ENCODE measurements at regions not wholly inside any gene's neighbourhood (a gene's known extent, or its start where the extent isn't known, plus 50 kb on each side); places are given as distances from the start of the nearest gene placed in this dataset.

DNA sequence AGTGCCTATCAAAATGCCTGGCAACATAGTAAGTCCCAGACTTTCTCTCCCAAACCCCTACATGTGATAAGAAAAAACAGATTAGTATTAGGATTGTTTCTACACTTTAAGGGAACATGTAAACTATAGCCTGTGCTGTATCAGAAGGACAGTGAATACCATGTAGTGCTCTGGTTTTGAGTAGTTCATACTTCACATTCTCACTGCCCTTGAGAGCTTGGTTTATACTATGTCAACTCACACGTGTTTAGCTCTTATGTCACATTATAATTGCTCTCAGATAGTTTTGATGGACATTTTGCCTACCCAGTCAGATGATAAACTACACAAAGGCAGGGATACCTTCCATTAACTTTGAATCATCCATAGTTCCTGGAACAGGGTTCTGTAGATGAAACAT is 58.0 kb upstream of the PGRMC2 start:
- no peak overlapping the region for H3K4me3 Mint-ChIP-seq
- no peaks in the 10 kb centered on the region for H3K27me3 Mint-ChIP-seq (ENCODE audit: low read depth)
- no peaks in the 10 kb centered on the region for H3K9me3 Mint-ChIP-seq
- no peaks in the 10 kb centered on the region for H3K4me1 Mint-ChIP-seq (ENCODE audit: low read depth)
- H3K27ac Mint-ChIP-seq = no peak overlapping the region
- no peaks in the 10 kb centered on the region for H3K36me3 Mint-ChIP-seq (ENCODE audit: low read depth)

DNA sequence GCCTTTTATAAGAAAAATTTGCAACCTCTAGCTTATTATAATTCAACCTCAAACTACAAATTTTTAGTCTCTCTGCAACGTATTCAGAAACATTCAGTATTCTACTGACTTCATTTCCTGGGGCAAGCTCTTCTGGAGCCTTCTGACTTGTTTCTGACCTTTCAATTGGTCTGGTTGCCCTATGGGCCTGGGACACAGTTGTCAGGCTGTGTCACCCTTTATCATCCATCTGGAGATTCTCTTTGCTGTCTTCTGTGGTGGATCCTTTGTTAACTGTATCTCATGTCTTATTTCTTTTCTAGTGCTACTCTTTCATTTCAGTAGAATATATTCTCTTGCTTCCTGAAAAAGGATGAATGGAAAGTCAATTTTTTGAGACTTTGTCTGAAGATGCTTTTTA is 55.1 kb upstream of the PGRMC2 start:
- Mint-ChIP-seq H3K27ac (no peak overlapping the region), H3K36me3 (ENCODE audit: low read depth) (no peaks in the 10 kb centered on the region), H3K4me3 (no peak overlapping the region), H3K4me1 (ENCODE audit: low read depth) (no peaks in the 10 kb centered on the region), H3K27me3 (ENCODE audit: low read depth) (no peaks in the 10 kb centered on the region), H3K9me3 (no peaks in the 10 kb centered on the region)

DNA sequence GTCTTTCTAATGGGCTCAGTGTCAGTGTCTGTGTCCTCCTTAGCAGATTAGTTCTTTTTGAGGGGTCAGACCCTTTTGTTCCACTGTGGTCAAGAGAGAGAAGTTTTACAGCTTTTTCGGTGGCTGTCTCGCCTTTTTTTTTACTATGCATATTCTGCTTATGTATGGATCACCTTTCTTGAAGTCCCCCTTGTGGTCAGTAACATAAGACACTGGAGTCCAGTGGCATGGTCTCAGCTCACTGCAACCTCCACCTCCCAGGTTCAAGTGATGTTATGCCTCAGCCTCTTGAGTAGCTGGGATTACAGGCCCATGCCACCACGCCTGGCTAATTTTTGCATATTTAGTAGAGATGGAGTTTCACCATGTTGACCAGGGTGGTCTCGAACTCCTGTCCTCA is 54.0 kb upstream of the PGRMC2 start:
- no peak overlapping the region for H3K4me3 Mint-ChIP-seq
- H3K4me1 Mint-ChIP-seq (ENCODE audit: low read depth) = no peaks in the 10 kb centered on the region
- no peaks in the 10 kb centered on the region for H3K36me3 Mint-ChIP-seq (ENCODE audit: low read depth)
- no peaks in the 10 kb centered on the region for H3K9me3 Mint-ChIP-seq
- H3K27me3 Mint-ChIP-seq (ENCODE audit: low read depth) = no peaks in the 10 kb centered on the region
- no peak overlapping the region for H3K27ac Mint-ChIP-seq

DNA sequence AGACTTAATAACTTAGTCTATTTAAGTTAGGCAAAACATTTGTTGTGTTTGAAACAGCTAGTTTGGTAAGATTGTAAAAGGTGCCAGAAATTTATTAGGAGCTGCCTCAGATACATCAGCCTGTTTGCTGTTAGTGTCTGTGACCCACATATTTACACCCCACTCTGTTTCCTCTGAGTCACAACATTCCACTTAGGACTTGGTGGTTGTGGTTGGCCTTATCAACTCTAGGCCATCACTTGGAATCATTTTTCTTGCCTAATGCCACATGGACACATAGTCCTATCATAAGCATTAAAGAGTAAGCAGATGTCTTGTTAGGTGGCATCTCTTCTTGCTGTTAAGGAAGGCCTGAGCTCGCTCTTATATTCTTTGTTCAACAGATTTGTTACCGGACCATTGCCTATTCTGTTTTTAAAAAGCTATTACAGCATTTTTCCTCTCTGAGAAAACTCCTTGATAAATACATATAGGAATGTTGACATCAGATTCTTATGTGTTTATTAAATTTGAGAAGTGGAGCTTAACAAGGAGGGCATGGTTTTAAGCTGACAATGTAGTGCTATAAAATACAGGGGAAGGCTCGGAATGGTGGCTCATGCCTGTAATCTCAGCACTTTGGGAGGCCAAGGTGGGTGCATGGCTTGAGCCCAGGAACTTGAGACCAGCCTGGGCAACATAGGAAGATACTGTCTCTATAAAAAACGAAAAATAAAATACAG is 51.2 kb upstream of the PGRMC2 start:
- Mint-ChIP-seq H3K9me3 (no peaks in the 10 kb centered on the region), H3K27ac (no peak overlapping the region), H3K36me3 (ENCODE audit: low read depth) (no peaks in the 10 kb centered on the region), H3K27me3 (ENCODE audit: low read depth) (no peaks in the 10 kb centered on the region), H3K4me3 (no peak overlapping the region), H3K4me1 (ENCODE audit: low read depth) (no peaks in the 10 kb centered on the region)

DNA sequence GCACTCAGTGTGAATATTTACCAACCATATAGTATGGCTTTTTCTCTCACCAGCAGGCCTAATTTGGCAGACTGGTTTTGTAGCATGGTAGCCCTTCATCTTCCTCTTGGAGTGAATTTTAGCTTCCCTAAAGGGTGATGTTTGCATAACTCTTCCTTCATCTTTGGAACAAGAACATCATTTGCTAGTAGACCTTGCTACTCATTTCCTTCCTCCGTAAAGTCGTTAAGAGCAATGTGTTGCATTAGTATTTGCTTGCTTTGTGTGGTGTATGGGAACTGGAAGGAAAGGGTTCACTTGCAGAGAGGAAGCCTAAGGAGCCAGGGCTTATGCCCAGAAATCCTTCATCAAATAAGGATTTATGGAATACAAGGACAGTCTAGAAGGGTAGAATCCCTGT is 50.2 kb upstream of the PGRMC2 start:
- no peak overlapping the region for H3K4me3 Mint-ChIP-seq
- H3K27me3 Mint-ChIP-seq (ENCODE audit: low read depth) = no peaks in the 10 kb centered on the region
- H3K4me1 Mint-ChIP-seq (ENCODE audit: low read depth) = no peaks in the 10 kb centered on the region
- H3K36me3 Mint-ChIP-seq (ENCODE audit: low read depth) = no peaks in the 10 kb centered on the region
- H3K27ac Mint-ChIP-seq = no peak overlapping the region
- no peaks in the 10 kb centered on the region for H3K9me3 Mint-ChIP-seq
